IPS-20b (cell line): ENCODE measurements at regions not wholly inside any gene's neighbourhood (a gene's known extent, or its start where the extent isn't known, plus 50 kb on each side); places are given as distances from the start of the nearest gene placed in this dataset.

Experiments used
- H3K27ac ChIP-seq: one replicate; pipeline ENCODE4 v1.5.1; 2013; ENCODE audit warnings: low read length
- H3K27me3 ChIP-seq: 2 replicates; pipeline ENCODE4 v1.6.1; 2013; ENCODE audit warnings: mild to moderate bottlenecking, low read length, inconsistent platforms; ENCODE audit not compliant: insufficient read depth
- H3K36me3 ChIP-seq: 2 replicates; pipeline ENCODE4 v1.6.1; 2013; ENCODE audit warnings: low read depth, mild to moderate bottlenecking, inconsistent platforms, low read length, moderate library complexity; ENCODE audit not compliant: insufficient read depth
- H3K4me1 ChIP-seq: 2 replicates; pipeline ENCODE4 v1.6.1; 2013; ENCODE audit warnings: mild to moderate bottlenecking, control low read depth, inconsistent platforms, low read length, moderate library complexity; ENCODE audit not compliant: insufficient read depth
- H3K4me3 ChIP-seq: 2 replicates; pipeline ENCODE4 v1.5.1; 2013; ENCODE audit warnings: mild to moderate bottlenecking, low read length, inconsistent platforms
- H3K9ac ChIP-seq: 2 replicates; pipeline ENCODE4 v1.6.1; 2013; ENCODE audit warnings: low read depth, mild to moderate bottlenecking, inconsistent platforms, low read length, moderate library complexity
- H3K9me3 ChIP-seq: 2 replicates; pipeline ENCODE4 v1.6.1; 2013; ENCODE audit warnings: mild to moderate bottlenecking, low read depth, low read length, inconsistent platforms; ENCODE audit not compliant: insufficient read depth

GRCh38 chr6:41452763-41453162 is 93.4 kb upstream of the FOXP4 start:
- H3K4me1 ChIP-seq: peaks cover 8% of the 10 kb centered on the region; the same call in 1 of the 2 replicates
- H3K27me3 ChIP-seq: peaks cover 32% of the 10 kb centered on the region
- H3K9ac ChIP-seq: no peak overlapping the region
- H3K27ac ChIP-seq: no peak overlapping the region
- H3K4me3 ChIP-seq: no peak overlapping the region
- no peaks in the 10 kb centered on the region for H3K36me3 ChIP-seq
- H3K9me3 ChIP-seq: no peaks in the 10 kb centered on the region

GRCh38 chr6:41453244-41453643 is 92.9 kb upstream of the FOXP4 start:
- Histone ChIP-seq H3K9me3 (no peaks in the 10 kb centered on the region), H3K9ac (no peak overlapping the region), H3K27ac (no peak overlapping the region), H3K4me3 (no peak overlapping the region), H3K4me1 (peaks cover 8% of the 10 kb centered on the region; the same call in 1 of the 2 replicates), H3K36me3 (no peaks in the 10 kb centered on the region), H3K27me3 (peaks cover 32% of the 10 kb centered on the region)

GRCh38 chr6:41454189-41454789 is 91.9 kb upstream of the FOXP4 start:
- Histone ChIP-seq H3K4me1 (peaks cover 8% of the 10 kb centered on the region; the same call in 1 of the 2 replicates), H3K27ac (no peak overlapping the region), H3K9ac (no peak overlapping the region), H3K4me3 (no peak overlapping the region), H3K9me3 (no peaks in the 10 kb centered on the region), H3K27me3 (peaks cover 32% of the 10 kb centered on the region), H3K36me3 (no peaks in the 10 kb centered on the region)

- peaks cover 8% of the 10 kb centered on the region; the same call in 1 of the 2 replicates for H3K4me1 ChIP-seq
- H3K4me3 ChIP-seq: no peak overlapping the region
- H3K36me3 ChIP-seq: no peaks in the 10 kb centered on the region
- no peaks in the 10 kb centered on the region for H3K9me3 ChIP-seq
- H3K27ac ChIP-seq: no peak overlapping the region
- no peak overlapping the region for H3K9ac ChIP-seq
- peaks cover 29% of the 10 kb centered on the region for H3K27me3 ChIP-seq
Observed at GRCh38 chr6:41455410-41455809, 90.8 kb upstream of the FOXP4 start.

GRCh38 chr6:41455818-41456217 is 90.4 kb upstream of the FOXP4 start:
- H3K4me1 ChIP-seq: peaks cover 8% of the 10 kb centered on the region; the same call in 1 of the 2 replicates
- H3K27ac ChIP-seq: no peak overlapping the region
- H3K4me3 ChIP-seq: no peak overlapping the region
- H3K27me3 ChIP-seq: peaks cover 28% of the 10 kb centered on the region
- no peaks in the 10 kb centered on the region for H3K36me3 ChIP-seq
- no peak overlapping the region for H3K9ac ChIP-seq
- no peaks in the 10 kb centered on the region for H3K9me3 ChIP-seq

DNA sequence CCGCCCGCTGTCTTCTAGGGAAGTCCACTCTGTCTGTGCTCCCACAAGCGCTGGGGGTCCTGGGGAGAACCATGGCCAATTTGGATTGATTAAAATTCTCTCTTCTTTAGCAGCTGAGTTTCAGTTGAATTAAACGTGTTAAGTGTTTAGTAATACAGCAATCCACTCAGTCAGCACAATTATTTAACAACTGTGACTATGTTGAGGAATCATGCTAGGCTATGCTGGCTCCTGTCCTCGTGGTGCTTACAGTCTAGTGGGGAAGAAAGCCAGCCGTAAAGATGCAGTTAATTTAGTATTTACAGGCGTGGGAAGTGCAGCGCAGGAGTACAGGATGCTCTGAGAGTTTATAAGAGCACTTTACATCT is 88.9 kb upstream of the FOXP4 start:
- no peaks in the 10 kb centered on the region for H3K36me3 ChIP-seq
- peaks cover 35% of the 10 kb centered on the region for H3K27me3 ChIP-seq
- no peak overlapping the region for H3K4me3 ChIP-seq
- peaks cover 8% of the 10 kb centered on the region; the same call in 1 of the 2 replicates for H3K4me1 ChIP-seq
- no peak overlapping the region for H3K9ac ChIP-seq
- H3K9me3 ChIP-seq: no peaks in the 10 kb centered on the region
- H3K27ac ChIP-seq: no peak overlapping the region

- Histone ChIP-seq H3K4me3 (no peak overlapping the region), H3K27ac (no peak overlapping the region), H3K9ac (no peak overlapping the region), H3K27me3 (peaks cover 53% of the 10 kb centered on the region), H3K9me3 (no peaks in the 10 kb centered on the region), H3K36me3 (no peaks in the 10 kb centered on the region), H3K4me1 (peaks cover 12% of the 10 kb centered on the region; the same call in 1 of the 2 replicates)
Observed at GRCh38 chr6:41459738-41460137, 86.4 kb upstream of the FOXP4 start.

GRCh38 chr6:41460742-41461336 is 85.3 kb upstream of the FOXP4 start:
- H3K27ac ChIP-seq: no peak overlapping the region
- peaks cover 7% of the 10 kb centered on the region; the same call in 1 of the 2 replicates for H3K4me1 ChIP-seq
- H3K9me3 ChIP-seq: no peaks in the 10 kb centered on the region
- no peak overlapping the region for H3K9ac ChIP-seq
- no peaks in the 10 kb centered on the region for H3K36me3 ChIP-seq
- peaks cover 50% of the 10 kb centered on the region for H3K27me3 ChIP-seq
- no peak overlapping the region for H3K4me3 ChIP-seq

GRCh38 chr6:41462033-41462432 is 84.1 kb upstream of the FOXP4 start:
- Histone ChIP-seq H3K4me3 (no peak overlapping the region), H3K4me1 (peaks cover 3% of the 10 kb centered on the region; the same call in 1 of the 2 replicates), H3K9ac (no peak overlapping the region), H3K9me3 (no peaks in the 10 kb centered on the region), H3K27me3 (peaks cover 59% of the 10 kb centered on the region), H3K27ac (no peak overlapping the region), H3K36me3 (no peaks in the 10 kb centered on the region)

DNA sequence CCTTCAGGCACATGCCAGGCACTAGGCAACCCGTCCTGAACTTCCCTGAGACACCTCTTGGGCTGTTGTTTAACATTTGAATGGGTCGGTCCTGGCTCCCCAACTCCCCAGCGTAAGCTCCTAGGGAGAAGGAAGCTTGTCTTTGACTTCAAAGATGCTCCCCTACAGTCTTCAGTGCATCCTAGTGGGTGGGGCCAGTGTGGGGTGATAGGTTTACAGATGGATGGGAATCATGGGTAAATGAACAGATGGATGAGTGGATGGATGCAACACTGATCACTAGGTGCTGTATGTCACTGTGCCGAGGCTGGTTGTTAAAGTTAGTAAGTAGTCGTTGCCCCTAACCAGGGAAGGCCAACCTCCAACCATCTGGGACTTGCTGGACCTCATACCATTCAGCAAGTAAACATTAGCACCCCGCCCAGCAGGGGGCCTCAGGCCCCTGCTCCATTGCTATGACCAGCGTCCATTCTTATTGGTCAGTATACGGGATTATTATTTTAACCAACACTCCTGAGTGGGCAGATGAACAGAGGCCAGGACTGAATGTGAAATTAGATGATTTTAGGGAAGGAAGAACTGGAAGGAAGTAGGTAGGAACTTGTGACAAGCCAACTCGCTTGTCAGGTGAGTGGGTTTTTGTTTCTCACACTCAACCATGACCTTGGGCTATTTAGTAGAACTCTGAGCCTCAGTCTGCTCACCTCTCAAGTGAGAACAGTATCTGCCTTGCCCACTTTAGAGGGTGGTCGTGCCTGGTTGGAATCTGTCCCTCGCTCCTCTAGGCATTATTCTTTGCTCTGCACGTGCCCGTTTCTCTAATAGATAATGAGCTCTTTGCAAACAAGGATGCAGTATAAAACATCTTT is 82.9 kb upstream of the FOXP4 start:
- H3K36me3 ChIP-seq: no peaks in the 10 kb centered on the region
- H3K27ac ChIP-seq: no peak overlapping the region
- H3K4me1 ChIP-seq: peaks cover 3% of the 10 kb centered on the region; the same call in 1 of the 2 replicates
- H3K4me3 ChIP-seq: no peak overlapping the region
- no peaks in the 10 kb centered on the region for H3K9me3 ChIP-seq
- no peak overlapping the region for H3K9ac ChIP-seq
- peaks cover 68% of the 10 kb centered on the region for H3K27me3 ChIP-seq

DNA sequence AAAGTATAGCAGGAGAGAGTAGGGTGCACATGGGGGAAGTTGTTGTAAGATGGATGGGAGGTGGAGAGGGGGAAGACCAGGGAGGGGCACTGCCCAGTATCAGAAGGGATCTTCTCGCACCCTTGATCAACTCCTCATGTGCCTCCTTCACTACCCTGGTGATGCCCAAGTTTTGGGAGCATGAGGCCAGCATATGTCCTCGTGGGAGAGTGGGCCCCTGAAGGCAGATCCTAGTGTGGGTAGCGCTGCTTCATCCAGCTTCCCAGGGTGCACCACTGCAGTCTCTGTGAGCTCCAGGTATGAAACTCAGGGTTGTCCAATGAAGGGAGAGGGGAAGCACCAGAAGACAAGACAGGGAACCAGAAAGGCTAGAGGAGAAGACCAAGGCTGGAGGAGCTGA is 82.2 kb upstream of the FOXP4 start:
- peaks cover 4% of the 10 kb centered on the region; the same call in 1 of the 2 replicates for H3K4me1 ChIP-seq
- peaks cover 75% of the 10 kb centered on the region for H3K27me3 ChIP-seq
- no peaks in the 10 kb centered on the region for H3K9me3 ChIP-seq
- H3K4me3 ChIP-seq: no peak overlapping the region
- H3K36me3 ChIP-seq: no peaks in the 10 kb centered on the region
- H3K9ac ChIP-seq: no peak overlapping the region
- H3K27ac ChIP-seq: no peak overlapping the region
